ENCODE measurements at regions not wholly inside any gene's neighbourhood (a gene's known extent, or its start where the extent isn't known, plus 50 kb on each side); places are given as distances from the start of the nearest gene placed in this dataset.

DNA sequence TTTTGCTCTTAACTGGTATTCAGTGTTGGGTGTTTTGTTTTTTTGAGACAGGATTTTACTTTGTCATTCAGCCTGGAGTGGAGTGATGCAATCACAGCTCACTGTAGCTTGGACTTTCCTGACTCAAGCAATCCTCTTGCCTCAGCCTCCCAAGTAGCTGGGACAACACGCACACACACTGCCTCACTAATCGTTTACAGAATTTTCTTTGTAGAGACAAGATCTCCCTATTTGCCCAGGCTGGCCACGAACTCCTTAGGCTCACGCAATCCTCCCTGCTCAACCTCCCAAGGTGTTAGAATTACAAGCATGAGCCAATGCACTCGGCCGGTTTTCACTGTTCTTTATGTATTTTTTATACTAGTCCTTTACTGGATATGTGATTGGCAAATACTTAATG lies 51.0 kb upstream of the IGLL5 start:
- WGBS, 4 donors: 76 to 85% (median 83%) methylated on average over 6 of the region's 6 CpGs
- H3K27me3 ChIP-seq: no peaks in the 10 kb centered on the region

More for the DNA sequence above, 51.0 kb upstream of the IGLL5 start:
- Histone ChIP-seq H3K9me3 (replicated peaks in 1 of 3) (no peaks in the 10 kb centered on the region), H3K4me3 (no peak overlapping the region), H3K36me3 (replicated peaks in 1 of 2) (no peaks in the 10 kb centered on the region), H3K4me1 (replicated peaks in 1 of 2) (no peaks in the 10 kb centered on the region), H3K27ac (no peak overlapping the region)
- intact Hi-C loops (cut with DNase I): no loop called here
- no peak for DNase-seq
- no peak for TF ChIP-seq POLR2A (IDR thresholded peaks at IDR 0.05)
- TF ChIP-seq, protein P1, sequence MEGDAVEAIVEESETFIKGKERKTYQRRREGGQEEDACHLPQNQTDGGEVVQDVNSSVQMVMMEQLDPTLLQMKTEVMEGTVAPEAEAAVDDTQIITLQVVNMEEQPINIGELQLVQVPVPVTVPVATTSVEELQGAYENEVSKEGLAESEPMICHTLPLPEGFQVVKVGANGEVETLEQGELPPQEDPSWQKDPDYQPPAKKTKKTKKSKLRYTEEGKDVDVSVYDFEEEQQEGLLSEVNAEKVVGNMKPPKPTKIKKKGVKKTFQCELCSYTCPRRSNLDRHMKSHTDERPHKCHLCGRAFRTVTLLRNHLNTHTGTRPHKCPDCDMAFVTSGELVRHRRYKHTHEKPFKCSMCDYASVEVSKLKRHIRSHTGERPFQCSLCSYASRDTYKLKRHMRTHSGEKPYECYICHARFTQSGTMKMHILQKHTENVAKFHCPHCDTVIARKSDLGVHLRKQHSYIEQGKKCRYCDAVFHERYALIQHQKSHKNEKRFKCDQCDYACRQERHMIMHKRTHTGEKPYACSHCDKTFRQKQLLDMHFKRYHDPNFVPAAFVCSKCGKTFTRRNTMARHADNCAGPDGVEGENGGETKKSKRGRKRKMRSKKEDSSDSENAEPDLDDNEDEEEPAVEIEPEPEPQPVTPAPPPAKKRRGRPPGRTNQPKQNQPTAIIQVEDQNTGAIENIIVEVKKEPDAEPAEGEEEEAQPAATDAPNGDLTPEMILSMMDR (IDR thresholded peaks at IDR 0.05): no peak

MicroRNA genes in the stretch of these regions (microRNA counts, 767-probe panel; counts per million panel counts)
- microRNA hsa-miR-650: 0 counts per million in 2 donors

Small RNAs in the stretch of these regions (microRNA-seq; reads per million reads assigned to microRNA genes)
- gene MIR650: 0 reads per million in 3 donors

Small RNAs in the stretch of these regions (small RNA-seq; reads per million reads assigned to genes)
- gene AC244157.1 (0 reads per million in 2 donors), gene AC245028.1 (0 reads per million in 2 donors), gene AC245028.2 (0 reads per million in 2 donors), gene AC245028.3 (0 reads per million in 2 donors), gene IGLV3-13 (0 reads per million in 2 donors), gene IGLV3-15 (0 reads per million in 2 donors), gene IGLV3-17 (0 reads per million in 2 donors), gene IGLVI-20 (0 reads per million in 2 donors), gene IGLVVI-22-1 (0 reads per million in 2 donors)

All from adrenal gland (tissue), 9 donors.